Osteoblast (primary cell): ENCODE measurements at regions not wholly inside any gene's neighbourhood (a gene's known extent, or its start where the extent isn't known, plus 50 kb on each side); places are given as distances from the start of the nearest gene placed in this dataset.

Experiments
- DNase-seq: peaks from one replicate; pipeline ENCODE4 v3.0.0; 2011; ENCODE audit warnings: low spot score, mixed read lengths; ENCODE audit not compliant: insufficient read length; ENCODE audit errors: missing footprints
- H2AFZ ChIP-seq: 2 replicates; pipeline ENCODE4 v1.6.0; 2011; ENCODE audit warnings: mild to moderate bottlenecking, low read length
- H3K27ac ChIP-seq: 2 replicates; pipeline ENCODE4 v1.5.1; 2011; ENCODE audit warnings: mild to moderate bottlenecking, low read depth, low read length, moderate library complexity
- H3K27me3 ChIP-seq: 2 replicates; pipeline ENCODE4 v1.6.0; 2012; ENCODE audit warnings: mild to moderate bottlenecking, control low read depth, inconsistent platforms, low read length, moderate library complexity; ENCODE audit not compliant: insufficient read depth
- H3K36me3 ChIP-seq: 2 replicates; pipeline ENCODE4 v1.5.1; 2011; ENCODE audit warnings: mild to moderate bottlenecking, low read length, control low read depth, moderate library complexity; ENCODE audit not compliant: insufficient read depth
- H3K4me1 ChIP-seq: 2 replicates; pipeline ENCODE4 v1.5.1; 2011; ENCODE audit warnings: mild to moderate bottlenecking, low read length, control low read depth, moderate library complexity; ENCODE audit not compliant: insufficient read depth
- H3K4me2 ChIP-seq: 2 replicates; pipeline ENCODE4 v1.6.0; 2011; ENCODE audit warnings: mild to moderate bottlenecking, low read length; ENCODE audit not compliant: insufficient read depth
- H3K4me3 ChIP-seq: fragments of 200-600 bp; sonication (generic); 3 replicates; pipeline ENCODE4 v1.5.1; 2012; ENCODE audit warnings: mild to moderate bottlenecking, low read length, inconsistent platforms; ENCODE audit not compliant: insufficient read depth
- H3K79me2 ChIP-seq: 2 replicates; pipeline ENCODE4 v1.6.0; 2012; ENCODE audit warnings: mild to moderate bottlenecking, low read length, control low read depth, inconsistent platforms; ENCODE audit not compliant: insufficient read depth
- H3K9me3 ChIP-seq: 2 replicates; pipeline ENCODE4 v1.5.1; 2011; ENCODE audit warnings: low read depth, low read length, control low read depth
- H4K20me1 ChIP-seq: 2 replicates; pipeline ENCODE4 v1.6.0; 2012; ENCODE audit warnings: mild to moderate bottlenecking, low read length, control low read depth; ENCODE audit not compliant: insufficient read depth
- TF ChIP-seq, protein P1 (sequence below): IDR thresholded peaks from 2 replicates; pipeline ENCODE4 v1.5.1; 2011; ENCODE audit warnings: mild to moderate bottlenecking, low read depth, low read length, moderate library complexity; ENCODE audit errors: extremely low read depth

DNA sequence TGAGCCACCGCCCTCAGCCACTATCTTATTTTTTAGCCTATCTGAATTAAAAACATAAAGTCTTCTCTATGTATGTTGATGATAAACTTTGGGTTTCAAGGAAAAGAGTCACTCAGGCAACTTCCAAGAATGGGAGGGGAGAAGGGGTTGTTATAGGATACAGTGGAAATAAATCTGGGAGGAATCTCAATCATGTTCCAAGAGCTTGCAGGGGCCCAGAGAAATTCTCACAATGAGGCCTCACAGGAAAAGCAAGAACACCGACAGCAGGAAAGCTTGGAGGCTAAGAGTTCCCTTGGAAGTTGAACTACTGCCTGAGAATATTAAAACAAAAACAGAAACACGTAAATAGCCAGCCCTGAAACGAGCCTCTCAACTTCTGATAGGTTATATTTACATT lies 384.6 kb upstream of the IGFBP7 start:
- H4K20me1 ChIP-seq, result no peaks in the 10 kb centered on the region
- DNase-seq, result no peak
- H3K9me3 ChIP-seq, result no peaks in the 10 kb centered on the region
- H3K27me3 ChIP-seq, result no peaks in the 10 kb centered on the region
- no peak overlapping the region for H3K27ac ChIP-seq
- H3K4me2 ChIP-seq, result no peak overlapping the region
- H2AFZ ChIP-seq, result no peak overlapping the region
- no peaks in the 10 kb centered on the region for H3K79me2 ChIP-seq
- no peaks in the 10 kb centered on the region for H3K4me1 ChIP-seq
- no peaks in the 10 kb centered on the region for H3K36me3 ChIP-seq
- TF ChIP-seq, protein P1, sequence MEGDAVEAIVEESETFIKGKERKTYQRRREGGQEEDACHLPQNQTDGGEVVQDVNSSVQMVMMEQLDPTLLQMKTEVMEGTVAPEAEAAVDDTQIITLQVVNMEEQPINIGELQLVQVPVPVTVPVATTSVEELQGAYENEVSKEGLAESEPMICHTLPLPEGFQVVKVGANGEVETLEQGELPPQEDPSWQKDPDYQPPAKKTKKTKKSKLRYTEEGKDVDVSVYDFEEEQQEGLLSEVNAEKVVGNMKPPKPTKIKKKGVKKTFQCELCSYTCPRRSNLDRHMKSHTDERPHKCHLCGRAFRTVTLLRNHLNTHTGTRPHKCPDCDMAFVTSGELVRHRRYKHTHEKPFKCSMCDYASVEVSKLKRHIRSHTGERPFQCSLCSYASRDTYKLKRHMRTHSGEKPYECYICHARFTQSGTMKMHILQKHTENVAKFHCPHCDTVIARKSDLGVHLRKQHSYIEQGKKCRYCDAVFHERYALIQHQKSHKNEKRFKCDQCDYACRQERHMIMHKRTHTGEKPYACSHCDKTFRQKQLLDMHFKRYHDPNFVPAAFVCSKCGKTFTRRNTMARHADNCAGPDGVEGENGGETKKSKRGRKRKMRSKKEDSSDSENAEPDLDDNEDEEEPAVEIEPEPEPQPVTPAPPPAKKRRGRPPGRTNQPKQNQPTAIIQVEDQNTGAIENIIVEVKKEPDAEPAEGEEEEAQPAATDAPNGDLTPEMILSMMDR, result no peak
- no peak overlapping the region for H3K4me3 ChIP-seq

DNA sequence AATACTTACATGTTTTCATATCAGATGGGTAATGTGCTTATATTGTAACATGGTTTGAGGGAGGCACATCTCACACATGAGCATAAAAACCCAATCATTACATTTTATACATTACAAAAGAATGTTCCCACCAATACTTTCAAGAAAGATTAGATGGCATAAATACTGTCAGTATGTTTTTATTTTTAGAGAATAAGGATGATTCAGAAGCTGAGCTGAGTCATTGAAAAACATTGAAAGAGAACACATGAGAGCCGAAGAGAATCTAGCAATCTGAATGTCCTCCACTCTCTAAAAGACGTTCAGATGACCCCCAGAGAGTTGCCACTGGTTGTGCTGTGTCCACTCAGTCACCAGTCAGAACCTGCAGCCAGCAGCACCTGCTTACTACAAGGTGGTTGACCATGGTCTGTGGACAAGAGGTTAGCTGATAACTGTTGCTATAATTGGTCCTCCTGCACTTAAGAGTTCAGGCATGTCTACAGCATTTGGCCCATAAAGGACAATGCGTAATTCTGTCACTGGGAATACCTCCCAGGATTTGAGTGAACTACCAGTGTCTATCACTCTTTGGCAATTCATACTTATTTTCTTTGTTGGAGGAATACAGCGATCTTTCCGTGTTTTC lies 382.2 kb upstream of the IGFBP7 start:
- Histone ChIP-seq H2AFZ (no peak overlapping the region), H3K36me3 (no peaks in the 10 kb centered on the region), H4K20me1 (no peaks in the 10 kb centered on the region), H3K79me2 (no peaks in the 10 kb centered on the region), H3K9me3 (no peaks in the 10 kb centered on the region), H3K27me3 (no peaks in the 10 kb centered on the region), H3K4me2 (no peak overlapping the region), H3K4me3 (no peak overlapping the region), H3K4me1 (no peaks in the 10 kb centered on the region), H3K27ac (no peak overlapping the region)
- TF ChIP-seq, protein P1, result no peak
- DNase-seq, result no peak

GRCh38 chr4:57491388-57491787 lies 381.2 kb upstream of the IGFBP7 start:
- H2AFZ ChIP-seq, result no peak overlapping the region
- H3K4me2 ChIP-seq, result no peak overlapping the region
- H3K27ac ChIP-seq, result no peak overlapping the region
- no peaks in the 10 kb centered on the region for H3K4me1 ChIP-seq
- H3K4me3 ChIP-seq, result no peak overlapping the region
- TF ChIP-seq, protein P1, result no peak
- H4K20me1 ChIP-seq, result no peaks in the 10 kb centered on the region
- no peaks in the 10 kb centered on the region for H3K9me3 ChIP-seq
- no peaks in the 10 kb centered on the region for H3K36me3 ChIP-seq
- no peaks in the 10 kb centered on the region for H3K79me2 ChIP-seq
- no peak for DNase-seq
- H3K27me3 ChIP-seq, result no peaks in the 10 kb centered on the region

DNA sequence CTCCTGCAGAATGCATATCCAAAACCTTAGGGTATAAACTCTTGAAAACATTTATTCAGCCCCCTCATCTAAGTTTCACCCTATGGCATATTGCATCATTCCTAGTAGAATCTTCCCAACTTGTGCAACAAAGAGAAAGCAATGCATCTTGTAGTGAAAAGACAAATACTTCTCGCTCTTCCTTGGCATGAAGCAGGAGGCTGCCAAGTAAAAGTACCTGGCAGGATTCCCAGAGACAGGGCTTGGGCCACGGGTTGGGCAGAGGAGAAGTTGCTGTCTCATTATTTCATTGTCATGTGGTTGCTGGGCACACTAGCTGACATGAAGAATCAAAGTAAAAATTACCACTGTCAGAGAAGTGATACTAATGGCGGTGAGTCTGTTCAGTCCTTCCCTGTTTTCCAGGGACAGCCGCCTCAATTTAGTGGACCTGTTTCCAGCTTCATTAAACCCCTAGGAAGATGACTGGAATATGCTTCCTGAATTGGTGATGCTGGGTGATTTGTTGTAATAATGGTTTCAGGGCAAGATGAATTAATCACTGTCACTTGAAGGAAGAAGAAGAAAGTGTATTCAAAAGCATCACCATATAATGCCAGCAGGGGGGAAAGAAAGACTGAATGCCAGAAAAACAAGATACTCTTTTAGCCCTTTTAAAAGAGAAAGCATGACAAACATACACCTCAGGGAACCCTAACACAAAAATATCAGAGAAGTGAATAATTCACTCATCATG lies 380.5 kb upstream of the IGFBP7 start:
- Histone ChIP-seq H3K4me1 (no peaks in the 10 kb centered on the region), H3K27ac (no peak overlapping the region), H3K9me3 (no peaks in the 10 kb centered on the region), H4K20me1 (no peaks in the 10 kb centered on the region), H3K79me2 (no peaks in the 10 kb centered on the region), H3K36me3 (no peaks in the 10 kb centered on the region), H3K4me2 (no peak overlapping the region), H3K27me3 (no peaks in the 10 kb centered on the region), H2AFZ (no peak overlapping the region), H3K4me3 (no peak overlapping the region)
- TF ChIP-seq, protein P1, result no peak
- no peak for DNase-seq
